Type B pancreatic cell (in vitro differentiated cells): ENCODE measurements at regions not wholly inside any gene's neighbourhood (a gene's known extent, or its start where the extent isn't known, plus 50 kb on each side); places are given as distances from the start of the nearest gene placed in this dataset.

Experiments
- DNase-seq: peaks from one replicate; pipeline ENCODE4 v3.0.0; 2021; ENCODE audit warnings: mixed read lengths; ENCODE audit not compliant: unreplicated experiment; ENCODE audit errors: extremely low spot score
- H3K27ac Mint-ChIP-seq: 2 replicates; pipeline ENCODE4 v1.8.0; 2021; ENCODE audit warnings: mild to moderate bottlenecking, mixed read lengths
- H3K27me3 Mint-ChIP-seq: 2 replicates; pipeline ENCODE4 v1.8.0; 2021; ENCODE audit warnings: mixed read lengths
- H3K36me3 Mint-ChIP-seq: 2 replicates; pipeline ENCODE4 v1.8.0; 2021; ENCODE audit warnings: mixed read lengths
- H3K4me1 Mint-ChIP-seq: one replicate; pipeline ENCODE4 v1.8.0; 2021; ENCODE audit warnings: mixed read lengths; ENCODE audit not compliant: unreplicated experiment
- H3K4me3 Mint-ChIP-seq: 2 replicates; pipeline ENCODE4 v1.8.0; 2021; ENCODE audit warnings: mild to moderate bottlenecking, mixed read lengths
- H3K9me3 Mint-ChIP-seq: 2 replicates; pipeline ENCODE4 v1.8.0; 2021; ENCODE audit warnings: mixed read lengths
- CTCF ChIP-seq: fragments of 200-600 bp; sonication (generic); conservative IDR thresholded peaks from 2 replicates; pipeline ENCODE4 v1.5.0; 2021; ENCODE audit warnings: antibody characterized with exemption, mild to moderate bottlenecking

- DNase-seq, result no peak
- Mint-ChIP-seq H3K36me3 (no peaks in the 10 kb centered on the region), H3K9me3 (no peaks in the 10 kb centered on the region), H3K27me3 (peaks cover 4% of the 10 kb centered on the region), H3K27ac (no peak overlapping the region), H3K4me1 (no peaks in the 10 kb centered on the region), H3K4me3 (no peak overlapping the region)
- TF ChIP-seq CTCF, result no peak
Observed at GRCh38 chr6:105619971-105620741, 217.3 kb upstream of the PREP start.

- H3K27ac Mint-ChIP-seq, result no peak overlapping the region
- no peaks in the 10 kb centered on the region for H3K27me3 Mint-ChIP-seq
- no peak for DNase-seq
- H3K4me3 Mint-ChIP-seq, result no peak overlapping the region
- TF ChIP-seq CTCF, result no peak
- H3K36me3 Mint-ChIP-seq, result no peaks in the 10 kb centered on the region
- H3K4me1 Mint-ChIP-seq, result no peaks in the 10 kb centered on the region
- peaks cover 4% of the 10 kb centered on the region for H3K9me3 Mint-ChIP-seq
Observed at GRCh38 chr6:105618247-105618646, 215.4 kb upstream of the PREP start.

- TF ChIP-seq CTCF, result no peak
- no peaks in the 10 kb centered on the region for H3K36me3 Mint-ChIP-seq
- no peaks in the 10 kb centered on the region for H3K27me3 Mint-ChIP-seq
- no peaks in the 10 kb centered on the region for H3K4me1 Mint-ChIP-seq
- H3K4me3 Mint-ChIP-seq, result no peak overlapping the region
- peaks cover 4% of the 10 kb centered on the region for H3K9me3 Mint-ChIP-seq
- no peak overlapping the region for H3K27ac Mint-ChIP-seq
- DNase-seq, result no peak
Observed at GRCh38 chr6:105616521-105616920, 213.6 kb upstream of the PREP start.

GRCh38 chr6:105611606-105612005 lies 208.7 kb upstream of the PREP start:
- no peak for DNase-seq
- peaks cover 23% of the 10 kb centered on the region for H3K4me1 Mint-ChIP-seq
- peaks cover 16% of the 10 kb centered on the region for H3K9me3 Mint-ChIP-seq
- no peaks in the 10 kb centered on the region for H3K36me3 Mint-ChIP-seq
- no peaks in the 10 kb centered on the region for H3K27me3 Mint-ChIP-seq
- H3K4me3 Mint-ChIP-seq, result no peak overlapping the region
- no peak overlapping the region for H3K27ac Mint-ChIP-seq
- no peak for TF ChIP-seq CTCF

- Mint-ChIP-seq H3K27me3 (no peaks in the 10 kb centered on the region), H3K9me3 (peaks cover 23% of the 10 kb centered on the region), H3K27ac (no peak overlapping the region), H3K36me3 (no peaks in the 10 kb centered on the region), H3K4me3 (no peak overlapping the region), H3K4me1 (peaks cover 31% of the 10 kb centered on the region)
- TF ChIP-seq CTCF, result no peak
- no peak for DNase-seq
Observed at GRCh38 chr6:105609375-105609991, 206.6 kb upstream of the PREP start.
